GM23338 (cell line): ENCODE measurements at regions not wholly inside any gene's neighbourhood (a gene's known extent, or its start where the extent isn't known, plus 50 kb on each side); places are given as distances from the start of the nearest gene placed in this dataset.

ENCODE experiments used
- ATAC-seq: fragments of 200-7000 bp; cut with Tn5 transposase; 3 replicates; pipeline ENCODE4 v1.9.1; 2020
- DNase-seq: peaks from one replicate; pipeline ENCODE4 v3.0.0-alpha.2; 2015; ENCODE audit warnings: low spot score
- H2AFZ ChIP-seq: fragments of 200-600 bp; sonication (generic); 2 replicates; pipeline ENCODE4 v1.8.0; 2016; ENCODE audit warnings: antibody characterized with exemption, mild to moderate bottlenecking, moderate library complexity
- H3F3A ChIP-seq: fragments of 200-600 bp; sonication (generic); replicated peaks from 2 replicates; pipeline ENCODE4 v1.8.0; 2017; ENCODE audit warnings: antibody characterized with exemption, mixed run types, low read depth
- H3K27ac ChIP-seq: fragments of 200-600 bp; sonication (generic); 2 replicates; pipeline ENCODE4 v1.6.1; 2016; ENCODE audit warnings: low read depth
- H3K27me3 ChIP-seq: fragments of 200-600 bp; sonication (generic); 2 replicates; pipeline ENCODE4 v1.8.0; 2016; ENCODE audit warnings: mild to moderate bottlenecking, mixed run types, moderate library complexity; ENCODE audit not compliant: insufficient read depth
- H3K36me3 ChIP-seq: fragments of 200-600 bp; sonication (generic); 2 replicates; pipeline ENCODE4 v1.8.0; 2016; ENCODE audit warnings: mild to moderate bottlenecking; ENCODE audit not compliant: insufficient read depth
- H3K4me1 ChIP-seq: fragments of 200-600 bp; sonication (generic); 2 replicates; pipeline ENCODE4 v1.8.0; 2016; ENCODE audit warnings: mild to moderate bottlenecking, moderate library complexity; ENCODE audit not compliant: insufficient read depth
- H3K4me2 ChIP-seq: fragments of 200-600 bp; sonication (generic); 2 replicates; pipeline ENCODE4 v1.7.1; 2017; ENCODE audit warnings: mixed run types
- H3K4me3 ChIP-seq: fragments of 200-600 bp; sonication (generic); 2 replicates; pipeline ENCODE4 v1.6.1; 2016; ENCODE audit warnings: mixed run types
- H3K79me2 ChIP-seq: fragments of 200-600 bp; sonication (generic); replicated peaks from 2 replicates; pipeline ENCODE4 v1.8.0; 2017; ENCODE audit warnings: mild to moderate bottlenecking; ENCODE audit not compliant: insufficient read depth
- H3K9me2 ChIP-seq: fragments of 200-600 bp; sonication (generic); 2 replicates; pipeline ENCODE4 v1.8.0; 2017; ENCODE audit not compliant: insufficient read depth
- H4K20me1 ChIP-seq: fragments of 200-600 bp; sonication (generic); replicated peaks from 2 replicates; pipeline ENCODE4 v1.8.0; 2017; ENCODE audit warnings: mild to moderate bottlenecking; ENCODE audit not compliant: insufficient read depth
- H3K27ac Mint-ChIP-seq: 2 replicates; pipeline ENCODE4 v1.8.0; 2020; ENCODE audit warnings: inconsistent platforms, mild to moderate bottlenecking, moderate library complexity, mixed read lengths
- H3K27me3 Mint-ChIP-seq: 3 replicates; pipeline ENCODE4 v1.8.0; 2022; ENCODE audit warnings: low read depth, mild to moderate bottlenecking, moderate library complexity, mixed read lengths, inconsistent platforms; ENCODE audit not compliant: insufficient read depth, poor library complexity
- H3K36me3 Mint-ChIP-seq: 3 replicates; pipeline ENCODE4 v1.8.0; 2021; ENCODE audit warnings: low read depth, mild to moderate bottlenecking, inconsistent platforms, moderate library complexity, mixed read lengths
- H3K4me1 Mint-ChIP-seq: 3 replicates; pipeline ENCODE4 v1.8.0; 2020; ENCODE audit warnings: mild to moderate bottlenecking, inconsistent platforms, mixed read lengths
- H3K4me3 Mint-ChIP-seq: 3 replicates; pipeline ENCODE4 v1.8.0; 2021; ENCODE audit warnings: moderate library complexity, mild to moderate bottlenecking, inconsistent platforms, mixed read lengths
- H3K9me3 Mint-ChIP-seq: 3 replicates; pipeline ENCODE4 v1.8.0; 2020; ENCODE audit warnings: moderate library complexity, mild to moderate bottlenecking, inconsistent platforms, mixed read lengths
- CREB1 ChIP-seq: fragments of 250-450 bp; sonication (Bioruptor Pico); IDR thresholded peaks from 2 replicates; pipeline ENCODE4 v1.5.0; 2020; ENCODE audit warnings: low read depth, mild to moderate bottlenecking, moderate library complexity
- EZH2 ChIP-seq: fragments of 200-600 bp; sonication (generic); IDR thresholded peaks from one replicate; pipeline ENCODE4 v1.8.0; 2017; ENCODE audit warnings: antibody characterized with exemption, mild to moderate bottlenecking, low read depth; ENCODE audit not compliant: unreplicated experiment
- EZH2phosphoT487 ChIP-seq: fragments of 200-600 bp; sonication (generic); IDR thresholded peaks from one replicate; pipeline ENCODE4 v1.8.1; 2018; ENCODE audit warnings: antibody characterized with exemption; ENCODE audit not compliant: unreplicated experiment
- JUNB ChIP-seq: IDR thresholded peaks from one replicate; pipeline ENCODE4 v1.6.1; 2016; ENCODE audit warnings: antibody characterized with exemption; ENCODE audit not compliant: unreplicated experiment
- ZNF114 ChIP-seq: fragments of 250-450 bp; sonication (Bioruptor Pico); IDR thresholded peaks from 2 replicates; pipeline ENCODE4 v1.5.0; 2020; ENCODE audit warnings: mild to moderate bottlenecking, moderate library complexity
- ZNF331 ChIP-seq: fragments of 250-450 bp; sonication (Bioruptor Pico); IDR thresholded peaks from 2 replicates; pipeline ENCODE4 v1.5.0; 2020; ENCODE audit warnings: low read depth, mild to moderate bottlenecking, moderate library complexity
- TF ChIP-seq, protein P1 (sequence below): IDR thresholded peaks from one replicate; pipeline ENCODE4 v1.6.1; 2018; ENCODE audit warnings: antibody characterized with exemption; ENCODE audit not compliant: unreplicated experiment
- TF ChIP-seq, protein P2 (sequence below): fragments of 250-450 bp; sonication (Bioruptor Pico); IDR thresholded peaks from 2 replicates; pipeline ENCODE4 v1.5.0; 2020; ENCODE audit warnings: mild to moderate bottlenecking, moderate library complexity
- TF ChIP-seq, protein P3 (sequence below): IDR thresholded peaks from 2 replicates; pipeline ENCODE4 v1.6.1; 2016; ENCODE audit warnings: antibody characterized with exemption

DNA sequence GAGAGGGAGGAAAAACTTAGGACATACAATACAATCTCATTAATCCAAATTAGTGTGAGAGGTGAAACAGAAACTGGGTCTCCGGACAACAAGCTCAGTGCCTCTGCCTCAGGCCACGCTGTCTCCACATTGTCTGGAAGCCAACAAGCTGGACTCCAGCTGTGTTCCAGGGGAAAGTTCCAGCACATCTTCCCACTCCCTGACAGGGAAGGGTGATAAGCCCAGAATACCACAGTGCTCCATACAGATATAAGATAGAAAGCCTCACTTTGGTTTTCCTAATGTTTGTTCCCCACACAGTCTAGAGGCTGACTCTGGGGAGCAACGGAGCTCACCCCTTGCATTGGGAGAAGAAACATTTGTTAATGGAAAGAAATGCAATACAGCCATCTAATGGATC, 117.1 kb upstream of the SPTLC3 start:
- no peaks in the 10 kb centered on the region for H3K27me3 ChIP-seq
- peaks cover 8% of the 10 kb centered on the region; the same call in 2 of the 3 replicates for H3K9me3 Mint-ChIP-seq
- H3K9me2 ChIP-seq, result peaks cover 14% of the 10 kb centered on the region
- no peak for DNase-seq
- no peaks in the 10 kb centered on the region for H4K20me1 ChIP-seq
- H3K4me3 Mint-ChIP-seq, result no peak overlapping the region
- H3K36me3 ChIP-seq, result no peaks in the 10 kb centered on the region
- TF ChIP-seq ZNF331 (no peak), EZH2phosphoT487 (no peak), EZH2 (no peak), CREB1 (CRISPR knock-in tag) (no peak), JUNB (no peak), ZNF114 (CRISPR knock-in tag) (no peak)
- TF ChIP-seq, protein P1, sequence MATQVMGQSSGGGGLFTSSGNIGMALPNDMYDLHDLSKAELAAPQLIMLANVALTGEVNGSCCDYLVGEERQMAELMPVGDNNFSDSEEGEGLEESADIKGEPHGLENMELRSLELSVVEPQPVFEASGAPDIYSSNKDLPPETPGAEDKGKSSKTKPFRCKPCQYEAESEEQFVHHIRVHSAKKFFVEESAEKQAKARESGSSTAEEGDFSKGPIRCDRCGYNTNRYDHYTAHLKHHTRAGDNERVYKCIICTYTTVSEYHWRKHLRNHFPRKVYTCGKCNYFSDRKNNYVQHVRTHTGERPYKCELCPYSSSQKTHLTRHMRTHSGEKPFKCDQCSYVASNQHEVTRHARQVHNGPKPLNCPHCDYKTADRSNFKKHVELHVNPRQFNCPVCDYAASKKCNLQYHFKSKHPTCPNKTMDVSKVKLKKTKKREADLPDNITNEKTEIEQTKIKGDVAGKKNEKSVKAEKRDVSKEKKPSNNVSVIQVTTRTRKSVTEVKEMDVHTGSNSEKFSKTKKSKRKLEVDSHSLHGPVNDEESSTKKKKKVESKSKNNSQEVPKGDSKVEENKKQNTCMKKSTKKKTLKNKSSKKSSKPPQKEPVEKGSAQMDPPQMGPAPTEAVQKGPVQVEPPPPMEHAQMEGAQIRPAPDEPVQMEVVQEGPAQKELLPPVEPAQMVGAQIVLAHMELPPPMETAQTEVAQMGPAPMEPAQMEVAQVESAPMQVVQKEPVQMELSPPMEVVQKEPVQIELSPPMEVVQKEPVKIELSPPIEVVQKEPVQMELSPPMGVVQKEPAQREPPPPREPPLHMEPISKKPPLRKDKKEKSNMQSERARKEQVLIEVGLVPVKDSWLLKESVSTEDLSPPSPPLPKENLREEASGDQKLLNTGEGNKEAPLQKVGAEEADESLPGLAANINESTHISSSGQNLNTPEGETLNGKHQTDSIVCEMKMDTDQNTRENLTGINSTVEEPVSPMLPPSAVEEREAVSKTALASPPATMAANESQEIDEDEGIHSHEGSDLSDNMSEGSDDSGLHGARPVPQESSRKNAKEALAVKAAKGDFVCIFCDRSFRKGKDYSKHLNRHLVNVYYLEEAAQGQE, result no peak
- TF ChIP-seq, protein P2, sequence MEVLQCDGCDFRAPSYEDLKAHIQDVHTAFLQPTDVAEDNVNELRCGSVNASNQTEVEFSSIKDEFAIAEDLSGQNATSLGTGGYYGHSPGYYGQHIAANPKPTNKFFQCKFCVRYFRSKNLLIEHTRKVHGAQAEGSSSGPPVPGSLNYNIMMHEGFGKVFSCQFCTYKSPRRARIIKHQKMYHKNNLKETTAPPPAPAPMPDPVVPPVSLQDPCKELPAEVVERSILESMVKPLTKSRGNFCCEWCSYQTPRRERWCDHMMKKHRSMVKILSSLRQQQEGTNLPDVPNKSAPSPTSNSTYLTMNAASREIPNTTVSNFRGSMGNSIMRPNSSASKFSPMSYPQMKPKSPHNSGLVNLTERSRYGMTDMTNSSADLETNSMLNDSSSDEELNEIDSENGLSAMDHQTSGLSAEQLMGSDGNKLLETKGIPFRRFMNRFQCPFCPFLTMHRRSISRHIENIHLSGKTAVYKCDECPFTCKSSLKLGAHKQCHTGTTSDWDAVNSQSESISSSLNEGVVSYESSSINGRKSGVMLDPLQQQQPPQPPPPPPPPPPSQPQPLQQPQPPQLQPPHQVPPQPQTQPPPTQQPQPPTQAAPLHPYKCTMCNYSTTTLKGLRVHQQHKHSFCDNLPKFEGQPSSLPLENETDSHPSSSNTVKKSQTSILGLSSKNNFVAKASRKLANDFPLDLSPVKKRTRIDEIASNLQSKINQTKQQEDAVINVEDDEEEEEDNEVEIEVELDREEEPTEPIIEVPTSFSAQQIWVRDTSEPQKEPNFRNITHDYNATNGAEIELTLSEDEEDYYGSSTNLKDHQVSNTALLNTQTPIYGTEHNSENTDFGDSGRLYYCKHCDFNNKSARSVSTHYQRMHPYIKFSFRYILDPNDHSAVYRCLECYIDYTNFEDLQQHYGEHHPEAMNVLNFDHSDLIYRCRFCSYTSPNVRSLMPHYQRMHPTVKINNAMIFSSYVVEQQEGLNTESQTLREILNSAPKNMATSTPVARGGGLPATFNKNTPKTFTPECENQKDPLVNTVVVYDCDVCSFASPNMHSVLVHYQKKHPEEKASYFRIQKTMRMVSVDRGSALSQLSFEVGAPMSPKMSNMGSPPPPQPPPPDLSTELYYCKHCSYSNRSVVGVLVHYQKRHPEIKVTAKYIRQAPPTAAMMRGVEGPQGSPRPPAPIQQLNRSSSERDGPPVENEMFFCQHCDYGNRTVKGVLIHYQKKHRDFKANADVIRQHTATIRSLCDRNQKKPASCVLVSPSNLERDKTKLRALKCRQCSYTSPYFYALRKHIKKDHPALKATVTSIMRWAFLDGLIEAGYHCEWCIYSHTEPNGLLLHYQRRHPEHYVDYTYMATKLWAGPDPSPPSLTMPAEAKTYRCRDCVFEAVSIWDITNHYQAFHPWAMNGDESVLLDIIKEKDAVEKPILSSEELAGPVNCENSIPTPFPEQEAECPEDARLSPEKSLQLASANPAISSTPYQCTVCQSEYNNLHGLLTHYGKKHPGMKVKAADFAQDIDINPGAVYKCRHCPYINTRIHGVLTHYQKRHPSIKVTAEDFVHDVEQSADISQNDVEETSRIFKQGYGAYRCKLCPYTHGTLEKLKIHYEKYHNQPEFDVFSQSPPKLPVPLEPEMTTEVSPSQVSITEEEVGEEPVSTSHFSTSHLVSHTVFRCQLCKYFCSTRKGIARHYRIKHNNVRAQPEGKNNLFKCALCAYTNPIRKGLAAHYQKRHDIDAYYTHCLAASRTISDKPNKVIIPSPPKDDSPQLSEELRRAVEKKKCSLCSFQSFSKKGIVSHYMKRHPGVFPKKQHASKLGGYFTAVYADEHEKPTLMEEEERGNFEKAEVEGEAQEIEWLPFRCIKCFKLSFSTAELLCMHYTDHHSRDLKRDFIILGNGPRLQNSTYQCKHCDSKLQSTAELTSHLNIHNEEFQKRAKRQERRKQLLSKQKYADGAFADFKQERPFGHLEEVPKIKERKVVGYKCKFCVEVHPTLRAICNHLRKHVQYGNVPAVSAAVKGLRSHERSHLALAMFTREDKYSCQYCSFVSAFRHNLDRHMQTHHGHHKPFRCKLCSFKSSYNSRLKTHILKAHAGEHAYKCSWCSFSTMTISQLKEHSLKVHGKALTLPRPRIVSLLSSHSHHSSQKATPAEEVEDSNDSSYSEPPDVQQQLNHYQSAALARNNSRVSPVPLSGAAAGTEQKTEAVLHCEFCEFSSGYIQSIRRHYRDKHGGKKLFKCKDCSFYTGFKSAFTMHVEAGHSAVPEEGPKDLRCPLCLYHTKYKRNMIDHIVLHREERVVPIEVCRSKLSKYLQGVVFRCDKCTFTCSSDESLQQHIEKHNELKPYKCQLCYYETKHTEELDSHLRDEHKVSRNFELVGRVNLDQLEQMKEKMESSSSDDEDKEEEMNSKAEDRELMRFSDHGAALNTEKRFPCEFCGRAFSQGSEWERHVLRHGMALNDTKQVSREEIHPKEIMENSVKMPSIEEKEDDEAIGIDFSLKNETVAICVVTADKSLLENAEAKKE (CRISPR knock-in tag), result no peak
- TF ChIP-seq, protein P3, sequence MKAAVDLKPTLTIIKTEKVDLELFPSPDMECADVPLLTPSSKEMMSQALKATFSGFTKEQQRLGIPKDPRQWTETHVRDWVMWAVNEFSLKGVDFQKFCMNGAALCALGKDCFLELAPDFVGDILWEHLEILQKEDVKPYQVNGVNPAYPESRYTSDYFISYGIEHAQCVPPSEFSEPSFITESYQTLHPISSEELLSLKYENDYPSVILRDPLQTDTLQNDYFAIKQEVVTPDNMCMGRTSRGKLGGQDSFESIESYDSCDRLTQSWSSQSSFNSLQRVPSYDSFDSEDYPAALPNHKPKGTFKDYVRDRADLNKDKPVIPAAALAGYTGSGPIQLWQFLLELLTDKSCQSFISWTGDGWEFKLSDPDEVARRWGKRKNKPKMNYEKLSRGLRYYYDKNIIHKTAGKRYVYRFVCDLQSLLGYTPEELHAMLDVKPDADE, result no peak
- no peaks in the 10 kb centered on the region for H3K79me2 ChIP-seq
- H3K27ac Mint-ChIP-seq, result no peak overlapping the region
- no peaks in the 10 kb centered on the region for H3F3A ChIP-seq
- peaks cover 3% of the 10 kb centered on the region; the same call in 2 of the 3 replicates for H3K36me3 Mint-ChIP-seq
- peaks cover 15% of the 10 kb centered on the region for H3K4me1 Mint-ChIP-seq
- 0 out of 2 replicates have a peak, but pooled peaks cover 11% of the 10 kb centered on the region for H3K4me1 ChIP-seq
- no peak overlapping the region for H2AFZ ChIP-seq
- no peak for ATAC-seq
- H3K27ac ChIP-seq, result no peak overlapping the region
- no peak overlapping the region for H3K4me3 ChIP-seq
- H3K4me2 ChIP-seq, result no peak overlapping the region
- H3K27me3 Mint-ChIP-seq, result no peaks in the 10 kb centered on the region
